Stimulated activated CD8-positive, alpha-beta memory T cell treated with anti-CD3 and anti-CD28 coated beads, Interleukin-15, amount 100 ng/mL, for 48 hours (primary cell): ENCODE measurements at regions not wholly inside any gene's neighbourhood (a gene's known extent, or its start where the extent isn't known, plus 50 kb on each side); places are given as distances from the start of the nearest gene placed in this dataset.
A peak's percentile ranks its signal among the peaks of the same experiment; 100 is the strongest.

ENCODE experiments used
- DNase-seq, 2 donors: peaks; one replicate each; pipeline ENCODE4 v3.0.0-alpha.2; 2020; ENCODE audit warnings: low read depth in 2 of 2

GRCh38 chr6:108734271-108734922 lies 113.8 kb upstream of the ARMC2 start:
- DNase-seq = no peak

GRCh38 chr6:108735310-108736001 lies 112.8 kb upstream of the ARMC2 start:
- DNase-seq = no peak

GRCh38 chr6:108736002-108736361 lies 112.2 kb upstream of the ARMC2 start:
- DNase-seq = no peak

GRCh38 chr6:108736832-108737231 lies 111.4 kb upstream of the ARMC2 start:
- no peak for DNase-seq

GRCh38 chr6:108737594-108738546 lies 110.4 kb upstream of the ARMC2 start:
- peak; percentile 6 to 54 for DNase-seq

- DNase-seq = no peak
These were observed 109.4 kb upstream of the ARMC2 start for GRCh38 chr6:108738684-108739416.

- no peak for DNase-seq
These were observed 108.5 kb upstream of the ARMC2 start for GRCh38 chr6:108739496-108740330.

GRCh38 chr6:108741331-108741989 lies 106.8 kb upstream of the ARMC2 start:
- no peak for DNase-seq

- no peak for DNase-seq
These were observed 106.2 kb upstream of the ARMC2 start for GRCh38 chr6:108742041-108742440.

- DNase-seq = no peak
These were observed 103.8 kb upstream of the ARMC2 start for GRCh38 chr6:108744244-108744972.

- DNase-seq = no peak
These were observed 103.2 kb upstream of the ARMC2 start for GRCh38 chr6:108744996-108745395.

- DNase-seq = no peak
These were observed 102.4 kb upstream of the ARMC2 start for GRCh38 chr6:108745664-108746336.

- no peak for DNase-seq
These were observed 101.9 kb upstream of the ARMC2 start for GRCh38 chr6:108746366-108746765.

GRCh38 chr6:108746836-108747575 lies 101.2 kb upstream of the ARMC2 start:
- no peak for DNase-seq

GRCh38 chr6:108748055-108748454 lies 100.2 kb upstream of the ARMC2 start:
- no peak for DNase-seq

- DNase-seq = no peak
These were observed 99.3 kb upstream of the ARMC2 start for GRCh38 chr6:108748959-108749358.

GRCh38 chr6:108750801-108751200 lies 97.4 kb upstream of the ARMC2 start:
- DNase-seq = no peak

GRCh38 chr6:108751282-108751681 lies 96.9 kb upstream of the ARMC2 start:
- DNase-seq = no peak
